ENCODE measurements at regions not wholly inside any gene's neighbourhood (a gene's known extent, or its start where the extent isn't known, plus 50 kb on each side); places are given as distances from the start of the nearest gene placed in this dataset.
A peak's percentile ranks its signal among the peaks of the same experiment; 100 is the strongest.

- TF ChIP-seq, protein P1, sequence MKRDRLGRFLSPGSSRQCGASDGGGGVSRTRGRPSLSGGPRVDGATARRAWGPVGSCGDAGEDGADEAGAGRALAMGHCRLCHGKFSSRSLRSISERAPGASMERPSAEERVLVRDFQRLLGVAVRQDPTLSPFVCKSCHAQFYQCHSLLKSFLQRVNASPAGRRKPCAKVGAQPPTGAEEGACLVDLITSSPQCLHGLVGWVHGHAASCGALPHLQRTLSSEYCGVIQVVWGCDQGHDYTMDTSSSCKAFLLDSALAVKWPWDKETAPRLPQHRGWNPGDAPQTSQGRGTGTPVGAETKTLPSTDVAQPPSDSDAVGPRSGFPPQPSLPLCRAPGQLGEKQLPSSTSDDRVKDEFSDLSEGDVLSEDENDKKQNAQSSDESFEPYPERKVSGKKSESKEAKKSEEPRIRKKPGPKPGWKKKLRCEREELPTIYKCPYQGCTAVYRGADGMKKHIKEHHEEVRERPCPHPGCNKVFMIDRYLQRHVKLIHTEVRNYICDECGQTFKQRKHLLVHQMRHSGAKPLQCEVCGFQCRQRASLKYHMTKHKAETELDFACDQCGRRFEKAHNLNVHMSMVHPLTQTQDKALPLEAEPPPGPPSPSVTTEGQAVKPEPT (CRISPR knock-in tag; IDR thresholded peaks at IDR 0.05; ENCODE audit: low read depth) = no peak
- TF ChIP-seq HOXD1 (CRISPR knock-in tag; IDR thresholded peaks at IDR 0.05) = peak; percentile 89
- 0 out of 2 replicates have a peak, but pooled peaks have one; percentile 53 for TF ChIP-seq MAF1 (CRISPR knock-in tag; IDR thresholded peaks at IDR 0.05; ENCODE audit: borderline replicate concordance)
- TF ChIP-seq TBL1XR1 (IDR thresholded peaks at IDR 0.05; ENCODE audit: borderline replicate concordance, low read length, partially characterized antibody) = peak; percentile 86
- no peak for TF ChIP-seq HNRNPLL (IDR thresholded peaks at IDR 0.05; ENCODE audit: low read depth, low read length, poor library complexity, severe bottlenecking)
- no peak for TF ChIP-seq ZNF446 (CRISPR knock-in tag; IDR thresholded peaks at IDR 0.05)
- no peak for TF ChIP-seq ZNF652 (CRISPR knock-in tag; IDR thresholded peaks at IDR 0.05; ENCODE audit: borderline replicate concordance, low read depth)
- TF ChIP-seq ZNF234 (CRISPR knock-in tag; conservative IDR thresholded peaks at IDR 0.05) = no peak
- no peak for TF ChIP-seq E2F5 (CRISPR knock-in tag; conservative IDR thresholded peaks at IDR 0.05)
- TF ChIP-seq MXD4 (CRISPR knock-in tag; IDR thresholded peaks at IDR 0.05) = peak; percentile 66
- TF ChIP-seq MLXIP (CRISPR knock-in tag; IDR thresholded peaks at IDR 0.05; ENCODE audit: borderline replicate concordance) = no peak
- no peak for TF ChIP-seq ZNF703 (CRISPR knock-in tag; IDR thresholded peaks at IDR 0.05; ENCODE audit: borderline replicate concordance)
- TF ChIP-seq RFX1 (IDR thresholded peaks at IDR 0.05) = no peak; the same call in 1 of the 2 replicates
- TF ChIP-seq, protein P2, sequence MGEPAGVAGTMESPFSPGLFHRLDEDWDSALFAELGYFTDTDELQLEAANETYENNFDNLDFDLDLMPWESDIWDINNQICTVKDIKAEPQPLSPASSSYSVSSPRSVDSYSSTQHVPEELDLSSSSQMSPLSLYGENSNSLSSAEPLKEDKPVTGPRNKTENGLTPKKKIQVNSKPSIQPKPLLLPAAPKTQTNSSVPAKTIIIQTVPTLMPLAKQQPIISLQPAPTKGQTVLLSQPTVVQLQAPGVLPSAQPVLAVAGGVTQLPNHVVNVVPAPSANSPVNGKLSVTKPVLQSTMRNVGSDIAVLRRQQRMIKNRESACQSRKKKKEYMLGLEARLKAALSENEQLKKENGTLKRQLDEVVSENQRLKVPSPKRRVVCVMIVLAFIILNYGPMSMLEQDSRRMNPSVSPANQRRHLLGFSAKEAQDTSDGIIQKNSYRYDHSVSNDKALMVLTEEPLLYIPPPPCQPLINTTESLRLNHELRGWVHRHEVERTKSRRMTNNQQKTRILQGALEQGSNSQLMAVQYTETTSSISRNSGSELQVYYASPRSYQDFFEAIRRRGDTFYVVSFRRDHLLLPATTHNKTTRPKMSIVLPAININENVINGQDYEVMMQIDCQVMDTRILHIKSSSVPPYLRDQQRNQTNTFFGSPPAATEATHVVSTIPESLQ (CRISPR knock-in tag; conservative IDR thresholded peaks at IDR 0.05) = no peak
- TF ChIP-seq EEA1 (CRISPR knock-in tag; IDR thresholded peaks at IDR 0.05; ENCODE audit: borderline replicate concordance) = no peak
- peak; percentile 76; the same call in 1 of the 2 replicates for TF ChIP-seq ZMYM4 (CRISPR knock-in tag; IDR thresholded peaks at IDR 0.05)
- no peak for TF ChIP-seq ZNF256 (CRISPR knock-in tag; conservative IDR thresholded peaks at IDR 0.05)
- 0 out of 2 replicates have a peak, but pooled peaks have one; percentile 32 for TF ChIP-seq ZNF383 (CRISPR knock-in tag; IDR thresholded peaks at IDR 0.05; ENCODE audit: borderline replicate concordance)
- TF ChIP-seq MYC (CRISPR knock-in tag; IDR thresholded peaks at IDR 0.05; ENCODE audit: borderline replicate concordance) = peak; percentile 88; the same call in 1 of the 2 replicates
- TF ChIP-seq ZNF230 (CRISPR knock-in tag; IDR thresholded peaks at IDR 0.05) = peak; percentile 79; the same call in 1 of the 2 replicates
- TF ChIP-seq SRSF4 (IDR thresholded peaks at IDR 0.05; ENCODE audit: low read depth, low read length, poor library complexity, severe bottlenecking) = no peak
- TF ChIP-seq ZNF260 (CRISPR knock-in tag; IDR thresholded peaks at IDR 0.05; ENCODE audit: borderline replicate concordance, low read depth) = no peak
- no peak for TF ChIP-seq NCOA1 (CRISPR knock-in tag; IDR thresholded peaks at IDR 0.05)
- peak; percentile 77; the same call in 1 of the 2 replicates for TF ChIP-seq RELA (CRISPR knock-in tag; IDR thresholded peaks at IDR 0.05)
Observed at GRCh38 chr7:155951554-155952158, 139.4 kb upstream of the SHH start (continued).

Data from HepG2 (cell line).